AG09309 (cell line): ENCODE measurements at regions not wholly inside any gene's neighbourhood (a gene's known extent, or its start where the extent isn't known, plus 50 kb on each side); places are given as distances from the start of the nearest gene placed in this dataset.

Experiments used
- DNase-seq: peaks from one replicate; pipeline ENCODE4 v3.0.0-alpha.2; 2010; ENCODE audit warnings: low read depth
- H3K4me3 ChIP-seq: 2 replicates; pipeline ENCODE4 v1.5.1; 2011; ENCODE audit warnings: mild to moderate bottlenecking, low read depth, low read length, moderate library complexity; ENCODE audit not compliant: control insufficient read depth
- TF ChIP-seq, protein P1 (sequence below): IDR thresholded peaks from 2 replicates; pipeline ENCODE4 v1.5.1; 2011; ENCODE audit warnings: mild to moderate bottlenecking, low read depth, low read length, inconsistent platforms; ENCODE audit not compliant: insufficient read depth, control insufficient read depth; ENCODE audit errors: missing control alignments

DNA sequence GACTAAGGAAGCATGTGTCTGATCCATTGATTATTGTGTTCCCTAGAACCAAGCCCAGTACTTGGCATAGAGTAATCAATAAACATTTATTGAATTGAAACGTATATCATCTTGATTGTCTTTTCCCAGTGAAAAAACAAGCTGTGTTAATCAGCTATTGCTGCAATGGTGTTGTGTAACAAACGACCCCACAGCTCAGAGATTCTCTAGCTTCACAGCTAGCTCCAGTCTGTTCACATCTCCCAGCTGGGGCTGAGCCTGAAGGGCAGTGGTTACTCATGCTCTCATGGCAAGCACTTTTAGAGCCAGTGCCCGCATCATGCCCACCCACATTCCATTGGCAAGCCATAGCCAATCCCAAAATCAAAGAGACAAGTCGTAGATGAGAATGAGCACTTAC, 237.4 kb upstream of the RAB4A start:
- DNase-seq: no peak
- no peak overlapping the region for H3K4me3 ChIP-seq
- TF ChIP-seq, protein P1, sequence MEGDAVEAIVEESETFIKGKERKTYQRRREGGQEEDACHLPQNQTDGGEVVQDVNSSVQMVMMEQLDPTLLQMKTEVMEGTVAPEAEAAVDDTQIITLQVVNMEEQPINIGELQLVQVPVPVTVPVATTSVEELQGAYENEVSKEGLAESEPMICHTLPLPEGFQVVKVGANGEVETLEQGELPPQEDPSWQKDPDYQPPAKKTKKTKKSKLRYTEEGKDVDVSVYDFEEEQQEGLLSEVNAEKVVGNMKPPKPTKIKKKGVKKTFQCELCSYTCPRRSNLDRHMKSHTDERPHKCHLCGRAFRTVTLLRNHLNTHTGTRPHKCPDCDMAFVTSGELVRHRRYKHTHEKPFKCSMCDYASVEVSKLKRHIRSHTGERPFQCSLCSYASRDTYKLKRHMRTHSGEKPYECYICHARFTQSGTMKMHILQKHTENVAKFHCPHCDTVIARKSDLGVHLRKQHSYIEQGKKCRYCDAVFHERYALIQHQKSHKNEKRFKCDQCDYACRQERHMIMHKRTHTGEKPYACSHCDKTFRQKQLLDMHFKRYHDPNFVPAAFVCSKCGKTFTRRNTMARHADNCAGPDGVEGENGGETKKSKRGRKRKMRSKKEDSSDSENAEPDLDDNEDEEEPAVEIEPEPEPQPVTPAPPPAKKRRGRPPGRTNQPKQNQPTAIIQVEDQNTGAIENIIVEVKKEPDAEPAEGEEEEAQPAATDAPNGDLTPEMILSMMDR: no peak

DNA sequence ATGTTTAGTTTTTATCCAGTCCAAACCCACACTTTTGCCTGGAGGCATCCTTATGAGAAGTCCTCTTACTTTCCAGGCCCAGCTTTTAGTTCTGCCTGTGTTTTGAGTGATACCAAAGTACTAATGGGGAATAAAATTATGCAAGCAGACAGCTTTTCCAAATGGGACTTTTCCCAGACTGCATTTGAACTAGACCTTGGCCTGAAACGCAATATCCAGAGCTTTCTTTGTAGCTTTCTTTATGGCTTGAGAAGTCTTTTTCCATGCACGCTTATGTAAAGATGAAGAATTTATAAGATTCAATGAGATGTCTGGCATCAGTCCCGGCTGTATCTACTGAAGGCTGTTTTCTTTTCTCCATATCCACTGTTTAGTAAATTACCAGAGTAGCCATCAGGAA, 236.6 kb upstream of the RAB4A start:
- H3K4me3 ChIP-seq: no peak overlapping the region
- TF ChIP-seq, protein P1: no peak
- no peak for DNase-seq

DNA sequence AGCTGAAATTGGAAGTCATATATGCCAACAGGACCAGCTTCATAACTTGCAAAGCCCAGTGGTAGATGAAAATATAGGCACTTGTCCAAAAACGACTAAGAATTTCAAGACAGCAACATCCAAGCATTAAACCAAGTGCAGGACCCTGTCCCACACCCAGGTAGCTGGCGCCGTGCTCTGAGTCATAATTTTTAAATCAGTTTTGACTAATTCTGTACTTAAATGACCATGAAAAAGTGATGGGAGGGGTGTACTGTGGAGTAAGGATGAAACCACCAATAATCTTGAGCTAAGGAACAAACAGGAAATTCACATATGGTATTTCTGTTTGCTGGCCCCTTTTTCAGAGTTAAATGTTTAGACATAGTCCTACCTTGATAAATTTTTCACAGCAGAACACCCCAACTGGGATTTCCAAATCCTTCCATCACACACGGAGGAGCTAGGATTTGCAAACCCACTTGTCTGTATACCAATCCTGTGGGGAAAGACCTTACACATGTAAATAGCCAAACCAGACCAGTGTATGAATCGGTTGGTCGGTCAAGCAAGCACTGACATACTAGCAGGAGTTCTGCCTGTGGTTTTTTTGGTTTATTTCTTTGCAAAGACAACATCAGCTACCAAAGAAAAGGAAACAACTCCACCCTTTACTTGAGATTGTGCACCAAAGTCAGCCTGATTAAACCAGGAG, 235.7 kb upstream of the RAB4A start:
- DNase-seq: no peak
- TF ChIP-seq, protein P1: no peak
- no peak overlapping the region for H3K4me3 ChIP-seq

DNA sequence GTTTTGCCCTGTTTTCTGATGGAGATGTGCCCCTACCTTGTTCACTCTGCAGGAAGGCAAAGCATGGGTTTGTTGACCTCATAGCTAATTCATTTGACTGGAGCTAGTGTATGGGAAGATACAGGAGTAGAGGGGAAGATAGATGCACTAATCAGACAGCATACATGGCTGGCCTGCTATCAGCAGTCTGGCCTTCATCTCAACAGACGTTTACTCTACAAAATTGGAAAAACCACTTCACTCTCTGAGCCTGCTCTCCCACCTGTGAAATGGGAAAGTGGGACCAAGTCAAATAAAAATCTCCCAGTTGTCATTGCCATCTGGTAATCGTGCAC, 235.2 kb upstream of the RAB4A start:
- DNase-seq: no peak
- no peak overlapping the region for H3K4me3 ChIP-seq
- TF ChIP-seq, protein P1: no peak

DNA sequence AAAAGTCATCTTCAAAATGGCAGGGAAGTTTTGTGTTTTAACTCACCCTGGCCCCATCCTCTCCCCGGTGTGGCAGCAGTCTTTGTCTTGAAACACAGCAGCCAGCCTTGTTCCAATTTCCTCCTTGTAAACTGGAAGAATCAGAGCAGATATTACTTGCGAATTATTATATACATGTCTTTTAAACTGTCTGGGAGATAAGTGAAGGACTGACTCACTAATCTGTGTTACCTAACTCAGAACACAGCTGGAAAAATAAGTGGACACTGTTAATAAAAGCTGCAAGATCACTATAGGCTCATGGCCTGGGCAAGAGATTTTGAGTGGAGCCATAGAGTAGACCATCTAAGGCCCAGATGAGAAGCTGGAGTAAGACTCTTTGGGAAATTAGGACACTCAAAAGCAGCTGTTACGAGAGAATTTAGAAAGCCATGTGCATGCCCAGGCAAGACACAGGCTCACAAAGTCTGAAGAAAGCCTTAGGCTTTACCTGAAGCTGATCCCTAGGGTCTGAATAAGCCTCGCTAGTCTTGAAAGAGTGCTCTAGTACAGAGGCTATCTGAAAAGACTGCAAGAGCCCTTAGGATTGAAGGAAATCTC, 233.0 kb upstream of the RAB4A start:
- no peak overlapping the region for H3K4me3 ChIP-seq
- TF ChIP-seq, protein P1: no peak
- no peak for DNase-seq

DNA sequence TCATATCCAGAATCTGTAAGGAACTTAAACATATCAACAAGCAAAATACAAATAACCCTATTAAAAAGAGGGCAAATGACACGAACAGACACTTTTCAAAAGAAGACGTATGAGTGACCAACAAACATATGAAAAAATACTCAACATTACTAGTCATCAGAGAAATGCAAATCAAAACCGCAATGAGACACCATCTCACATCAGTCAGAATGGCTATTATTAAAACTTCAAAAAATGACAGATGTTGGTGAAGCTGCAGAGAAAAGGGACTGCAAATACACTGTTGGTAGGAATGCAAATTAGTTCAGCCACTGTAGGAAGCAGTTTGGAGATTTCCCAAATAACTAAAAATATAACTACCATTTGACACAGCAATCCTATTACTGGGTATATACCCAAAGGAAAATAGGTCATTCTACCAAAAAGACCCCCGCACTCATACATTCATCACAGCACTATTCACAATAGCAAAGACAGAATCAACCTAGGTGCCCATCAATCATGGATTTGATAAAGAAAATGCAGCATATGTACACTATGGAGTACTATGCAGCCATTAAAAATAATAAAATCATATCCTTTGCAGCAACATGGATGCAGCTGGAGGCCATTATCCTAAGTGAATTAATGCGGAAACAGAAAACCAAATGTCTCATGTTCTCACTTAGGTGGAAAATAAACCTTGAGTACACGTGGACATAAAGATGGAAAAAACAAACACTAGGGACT, 230.1 kb upstream of the RAB4A start:
- TF ChIP-seq, protein P1: no peak

DNA sequence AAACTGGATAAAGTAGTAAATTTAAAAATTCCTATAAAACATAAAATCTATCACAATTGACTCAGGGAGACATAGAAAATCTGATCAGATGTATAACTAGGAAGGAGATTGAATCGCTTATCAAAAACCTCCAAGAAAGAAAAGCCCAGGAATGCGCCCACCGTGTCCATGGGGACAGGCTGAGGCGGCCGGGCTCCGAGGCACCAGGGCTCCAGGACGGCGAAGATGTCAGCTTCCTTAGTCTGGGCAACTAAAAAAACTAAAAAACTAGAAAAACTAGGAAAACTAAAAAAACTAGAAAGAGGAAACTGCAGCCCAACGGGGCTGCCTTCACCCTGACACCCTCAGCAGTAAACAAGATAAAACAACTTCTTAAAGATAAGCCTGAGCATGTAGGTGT, 229.0 kb upstream of the RAB4A start:
- TF ChIP-seq, protein P1: no peak
- no peak overlapping the region for H3K4me3 ChIP-seq
- DNase-seq: no peak

More for the DNA sequence above, 230.1 kb upstream of the RAB4A start:
- H3K4me3 ChIP-seq: no peak overlapping the region
- DNase-seq: no peak
